Lung (tissue), 11 donors: ENCODE measurements at regions not wholly inside any gene's neighbourhood (a gene's known extent, or its start where the extent isn't known, plus 50 kb on each side); places are given as distances from the start of the nearest gene placed in this dataset.

Experiments used
- ATAC-seq: fragments of 200-7000 bp; cut with Tn5 transposase; one replicate; pipeline ENCODE4 v1.9.1; 2020; ENCODE audit warnings: moderate number of reproducible peaks; ENCODE audit not compliant: insufficient read depth, low FRiP score
- DNase-seq, 3 donors: peaks; one replicate each; pipeline ENCODE4 v3.0.0-alpha.2; 2013 to 2017
- H3K27ac ChIP-seq, 2 donors: one replicate each; pipeline ENCODE4 v1.5.1; 2013; ENCODE audit warnings: mild to moderate bottlenecking in 2 of 2, moderate library complexity in 2 of 2, control low read depth in 1 of 2, inconsistent platforms in 1 of 2, low read depth in 1 of 2, low read length in 1 of 2
- H3K27me3 ChIP-seq, 3 donors: one replicate each; pipeline ENCODE4 v1.5.1; 2013; ENCODE audit warnings: low read length in 2 of 3; ENCODE audit not compliant: control insufficient read depth in 3 of 3, insufficient read depth in 3 of 3
- H3K36me3 ChIP-seq, 4 donors: one replicate each; pipeline ENCODE4 v1.5.1; 2013; ENCODE audit warnings: low read length in 4 of 4, mild to moderate bottlenecking in 1 of 4, moderate library complexity in 1 of 4; ENCODE audit not compliant: control insufficient read depth in 4 of 4, insufficient read depth in 4 of 4
- H3K4me1 ChIP-seq, 5 donors: one replicate each; pipeline ENCODE4 v1.5.1; 2013; ENCODE audit warnings: low read length in 5 of 5, mild to moderate bottlenecking in 2 of 5, moderate library complexity in 1 of 5; ENCODE audit not compliant: control insufficient read depth in 5 of 5, insufficient read depth in 5 of 5
- H3K4me3 ChIP-seq: one replicate; pipeline ENCODE4 v1.5.1; 2013; ENCODE audit warnings: mild to moderate bottlenecking, control low read depth, moderate library complexity
- H3K9ac ChIP-seq, 2 donors: one replicate each; pipeline ENCODE4 v1.5.1; 2013; ENCODE audit warnings: low read length in 2 of 2, control low read depth in 1 of 2; ENCODE audit not compliant: insufficient read depth in 1 of 2
- H3K9me3 ChIP-seq, 4 donors: one replicate each; pipeline ENCODE4 v1.5.1; 2013; ENCODE audit warnings: low read length in 3 of 4, mild to moderate bottlenecking in 1 of 4, moderate library complexity in 1 of 4; ENCODE audit not compliant: control insufficient read depth in 4 of 4, insufficient read depth in 3 of 4
- CTCF ChIP-seq: IDR thresholded peaks from 2 replicates; pipeline ENCODE4 v1.5.1; 2012; ENCODE audit warnings: mild to moderate bottlenecking; ENCODE audit errors: control extremely low read depth, extremely low read depth
- WGBS, 2 donors: extraction: QIAGEN DNeasy Blood & Tissue Kit; methylation state at CpG; one replicate each; pipeline ENCODE4 v1.1.7; 2013; 5-methylcytosine and 5-hydroxymethylcytosine counted together
- donor health status: control.
- donor health status: control.
- donor health status: Bipolar disorder and iron deficiency.
- donor health status: healthy.
- donor health status: DM: yes; HTN: yes; CAD: no.

GRCh38 chr4:14458463-14458862 lies 543.8 kb upstream of the CPEB2 start:
- H3K9me3 ChIP-seq = no peaks in the 10 kb centered on the region
- H3K4me3 ChIP-seq = no peak overlapping the region
- WGBS, 2 donors = 82 to 93% methylated on average over 2 of the region's 2 CpGs
- H3K36me3 ChIP-seq = no peaks in the 10 kb centered on the region
- H3K27ac ChIP-seq = no peak overlapping the region
- DNase-seq (no peak), ATAC-seq (no peak)
- TF ChIP-seq CTCF = no peak
- no peak overlapping the region for H3K9ac ChIP-seq
- no peaks in the 10 kb centered on the region for H3K27me3 ChIP-seq
- H3K4me1 ChIP-seq = no peaks in the 10 kb centered on the region

- TF ChIP-seq CTCF = no peak
- H3K9me3 ChIP-seq = no peaks in the 10 kb centered on the region
- no peak for ATAC-seq
- H3K27me3 ChIP-seq = no peaks in the 10 kb centered on the region
- no peak overlapping the region for H3K9ac ChIP-seq
- H3K4me3 ChIP-seq = no peak overlapping the region
- no peak for DNase-seq
- H3K36me3 ChIP-seq = no peaks in the 10 kb centered on the region
- no peak overlapping the region for H3K27ac ChIP-seq
- WGBS, 2 donors = 97 to 100% methylated on average over 1 of the region's 1 CpG
- H3K4me1 ChIP-seq = peaks cover 0 to 12% (median 0%) of the 10 kb centered on the region in 5 donors
Measured at GRCh38 chr4:14465057-14465456, 537.2 kb upstream of the CPEB2 start.

- Histone ChIP-seq H3K9me3 (no peaks in the 10 kb centered on the region), H3K27me3 (no peaks in the 10 kb centered on the region), H3K9ac (no peak overlapping the region), H3K4me1 (peaks cover 0 to 12% (median 0%) of the 10 kb centered on the region in 5 donors), H3K4me3 (no peak overlapping the region), H3K36me3 (no peaks in the 10 kb centered on the region), H3K27ac (no peak overlapping the region)
- ATAC-seq (no peak), DNase-seq (no peak)
- TF ChIP-seq CTCF = no peak
- whole genome bisulfite sequencing, 2 donors = 76 to 85% methylated on average over 5 of the region's 5 CpGs
Measured at GRCh38 chr4:14465507-14465906, 536.8 kb upstream of the CPEB2 start.

- Histone ChIP-seq H3K36me3 (no peaks in the 10 kb centered on the region), H3K9ac (no peak overlapping the region), H3K9me3 (peaks cover 0 to 4% (median 0%) of the 10 kb centered on the region in 4 donors), H3K27me3 (no peaks in the 10 kb centered on the region), H3K27ac (no peak overlapping the region), H3K4me3 (no peak overlapping the region), H3K4me1 (no peaks in the 10 kb centered on the region)
- no peak for DNase-seq
- no peak for TF ChIP-seq CTCF
- no peak for ATAC-seq
- WGBS, 2 donors = 95 to 98% methylated on average over 5 of the region's 5 CpGs
Measured at GRCh38 chr4:14478504-14478903, 523.8 kb upstream of the CPEB2 start.
